GM21515 (cell line): ENCODE measurements at regions not wholly inside any gene's neighbourhood (a gene's known extent, or its start where the extent isn't known, plus 50 kb on each side); places are given as distances from the start of the nearest gene placed in this dataset.

ENCODE experiments used
- ATAC-seq: cut with Tn5 transposase; IDR thresholded peaks from one replicate; pipeline ENCODE4 v1.9.1; 2021; ENCODE audit not compliant: unreplicated experiment

DNA sequence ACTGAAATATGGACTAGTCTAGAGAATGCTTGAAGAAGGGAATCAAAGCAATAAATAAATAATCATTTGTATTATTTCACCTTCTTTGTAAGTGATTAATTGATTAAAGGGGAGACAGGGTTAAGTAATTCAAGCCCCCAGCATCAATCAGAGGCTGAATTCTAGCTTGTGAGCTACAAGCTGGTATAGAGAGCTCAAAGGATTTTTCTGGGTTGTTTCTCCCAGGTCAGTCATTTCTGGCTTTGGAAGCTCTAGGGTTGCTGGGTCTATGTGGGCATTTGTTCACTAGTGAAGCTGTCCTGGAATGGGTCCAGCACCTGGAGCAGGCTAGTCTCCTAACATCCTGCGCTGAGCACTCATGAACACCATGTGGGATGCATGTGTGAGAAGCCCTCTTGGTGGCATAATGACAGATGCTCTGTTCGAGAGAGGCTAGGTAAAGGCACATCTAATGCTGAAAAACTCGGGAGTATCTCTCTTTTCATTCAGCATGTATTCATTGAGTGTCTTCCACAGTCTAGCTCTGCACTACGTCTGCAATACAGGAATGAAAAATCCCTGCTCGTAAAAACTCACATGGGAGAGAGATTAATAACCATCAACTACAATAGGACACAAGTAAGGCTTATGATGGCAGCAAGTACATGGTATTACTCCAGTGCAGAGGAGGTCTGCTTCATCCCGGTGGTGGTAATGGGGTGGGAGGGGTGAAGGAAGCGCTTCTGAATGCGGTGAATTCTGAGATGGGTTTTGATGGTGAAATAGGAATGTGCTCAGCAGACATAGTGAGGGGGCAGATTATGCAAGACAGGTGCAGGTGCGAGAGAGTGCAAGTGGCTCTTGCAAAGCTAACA lies 68.0 kb upstream of the NRP1 start:
- no peak for ATAC-seq

DNA sequence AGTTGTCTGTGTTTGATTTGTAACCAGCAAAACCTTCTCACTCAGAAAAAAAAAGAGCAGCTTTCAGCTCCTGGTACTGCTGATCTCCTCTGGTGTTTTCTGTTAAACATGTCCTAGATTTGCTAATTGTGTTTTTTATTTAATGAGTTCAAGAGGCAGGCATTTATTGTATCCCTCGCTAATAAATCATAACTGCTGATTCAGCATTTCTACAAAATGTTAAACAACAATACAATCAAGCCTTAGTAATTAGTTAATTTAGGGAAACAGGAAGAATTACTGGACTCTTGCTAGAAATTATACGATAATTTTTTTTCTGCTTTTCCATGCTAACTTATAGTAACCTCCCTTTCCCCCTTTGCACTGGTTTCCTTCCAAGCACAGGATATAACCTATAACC lies 66.8 kb upstream of the NRP1 start:
- no peak for ATAC-seq

DNA sequence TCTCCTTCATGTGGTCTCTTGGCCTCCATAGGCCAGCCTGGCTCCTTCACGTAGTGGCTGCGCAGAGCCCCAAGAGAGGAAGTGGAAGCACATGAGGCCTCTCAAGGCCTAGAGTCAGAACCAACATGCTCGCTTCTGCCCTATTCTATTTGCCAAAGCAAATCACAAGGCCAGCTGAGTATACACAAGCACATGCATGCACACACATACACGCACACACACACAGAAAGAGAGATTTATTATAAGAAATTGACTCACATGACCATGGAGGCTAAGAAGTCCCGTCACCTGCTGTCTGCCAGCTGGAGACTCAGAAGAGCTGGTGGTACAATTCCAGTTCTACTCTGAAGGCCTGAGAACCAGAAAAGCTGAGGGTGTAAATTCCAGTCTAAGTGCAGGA lies 64.3 kb upstream of the NRP1 start:
- no peak for ATAC-seq

DNA sequence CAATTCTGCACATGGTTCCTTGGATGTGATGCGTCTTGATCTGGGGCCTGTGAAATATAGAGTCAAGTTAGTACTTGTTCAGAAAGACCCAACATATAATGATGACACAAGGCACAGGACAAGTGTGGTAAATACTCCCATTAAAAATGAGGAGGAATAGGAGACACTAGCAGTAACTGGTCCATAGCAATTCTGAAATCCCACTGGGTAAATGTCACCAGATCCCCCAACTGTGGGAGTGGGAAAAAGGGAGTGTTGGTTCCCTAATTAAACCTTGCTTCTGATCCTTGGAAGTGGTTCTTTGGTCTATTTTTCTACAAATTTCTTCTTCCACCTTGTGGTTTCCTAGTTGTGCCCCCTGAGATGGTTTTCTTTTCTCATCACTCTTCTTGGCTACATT lies 62.5 kb upstream of the NRP1 start:
- no peak for ATAC-seq

DNA sequence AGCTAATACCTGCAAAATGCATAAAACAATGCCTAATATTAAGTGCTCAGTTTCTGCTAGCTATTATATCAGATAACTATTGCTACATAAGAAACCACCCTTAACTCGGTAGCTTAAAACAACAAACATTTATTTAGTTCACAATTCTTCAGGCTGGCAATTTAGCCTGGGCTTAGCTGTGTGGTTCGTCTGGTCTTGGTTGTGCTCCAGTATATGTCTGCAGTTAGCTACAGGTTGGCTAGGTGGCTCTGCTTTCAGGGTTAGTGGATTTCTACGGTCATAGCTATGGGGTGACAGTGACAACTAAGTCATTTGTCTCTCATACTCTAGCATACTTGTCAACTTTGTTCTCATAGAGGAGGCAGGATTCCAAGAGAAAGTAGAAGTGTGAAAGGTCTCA lies 61.8 kb upstream of the NRP1 start:
- no peak for ATAC-seq

DNA sequence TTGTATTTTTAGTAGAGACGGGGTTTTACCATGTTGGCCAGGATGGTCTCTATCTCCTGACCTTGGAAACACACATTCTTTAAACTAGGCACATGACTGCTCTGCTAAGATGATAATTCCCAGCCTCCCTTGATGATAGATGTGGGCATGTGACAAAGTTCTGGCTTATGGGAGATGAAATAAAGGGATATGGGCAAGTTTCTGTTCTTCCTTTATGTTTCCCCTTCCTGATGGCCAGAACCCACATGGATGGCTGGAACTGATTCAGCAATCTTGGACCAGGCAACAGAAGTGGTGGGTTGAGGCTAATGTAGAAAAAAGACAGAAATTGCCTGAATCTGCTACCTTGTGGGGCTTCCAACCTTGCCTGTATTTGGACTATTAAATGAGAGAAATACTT lies 60.7 kb upstream of the NRP1 start:
- ATAC-seq: no peak

DNA sequence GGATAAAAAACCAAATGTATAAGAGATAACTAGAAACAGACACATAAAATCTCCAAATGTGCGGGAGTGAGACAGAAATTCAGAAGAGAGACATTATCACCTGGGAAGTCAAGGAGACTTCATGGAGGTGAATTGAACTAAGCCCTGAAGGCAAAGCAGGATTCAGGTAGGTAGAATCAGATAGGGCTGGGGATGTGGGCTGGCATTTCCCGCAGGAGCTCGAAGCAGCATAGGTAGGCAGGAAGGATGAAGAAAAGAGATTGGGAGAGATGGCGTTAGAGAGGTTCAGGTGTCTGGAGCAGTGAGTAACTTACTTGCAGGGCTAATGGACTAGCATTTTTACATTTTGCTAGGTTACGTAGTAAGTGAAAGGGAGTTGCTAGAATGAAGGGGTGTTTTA lies 58.2 kb upstream of the NRP1 start:
- ATAC-seq: no peak

DNA sequence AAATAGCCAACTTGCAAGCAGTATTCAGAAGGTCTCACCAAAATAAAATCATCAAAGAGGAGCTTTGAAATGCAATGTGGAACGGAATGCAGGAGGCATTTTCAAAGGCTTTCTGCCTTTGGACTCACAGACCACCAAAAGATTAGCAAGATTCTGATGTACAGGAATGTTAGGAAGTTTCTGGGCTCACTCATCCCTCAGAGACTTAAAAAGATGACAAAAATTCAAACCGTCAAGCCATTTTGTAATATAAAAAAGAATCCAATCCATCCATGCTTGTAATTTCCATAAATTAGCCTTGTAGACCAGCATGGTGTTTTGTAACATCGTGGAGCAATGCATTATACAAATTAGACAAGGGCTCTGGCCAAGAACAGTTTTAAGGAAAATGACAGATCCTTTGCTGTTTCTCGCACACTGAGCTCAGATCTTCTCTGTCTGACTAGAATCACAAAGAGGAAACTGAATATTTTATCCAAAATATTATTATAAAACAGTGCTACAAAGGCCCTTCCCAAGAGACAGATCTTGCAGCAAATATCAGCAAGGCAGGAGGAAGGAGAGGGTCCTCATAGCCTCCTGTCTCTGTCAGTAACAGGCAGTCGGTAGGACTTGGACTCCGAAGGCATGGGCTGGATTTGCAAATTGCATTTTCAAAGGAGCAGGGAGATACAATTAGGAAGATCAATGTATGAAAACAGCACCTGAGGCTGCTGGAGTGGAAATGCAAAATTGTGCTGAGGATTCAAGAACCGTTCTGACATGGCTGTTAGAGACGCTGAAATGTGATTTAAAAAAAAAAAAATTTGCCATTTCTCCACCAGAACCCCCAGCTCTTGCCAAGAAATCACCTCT lies 57.4 kb upstream of the NRP1 start:
- no peak for ATAC-seq

DNA sequence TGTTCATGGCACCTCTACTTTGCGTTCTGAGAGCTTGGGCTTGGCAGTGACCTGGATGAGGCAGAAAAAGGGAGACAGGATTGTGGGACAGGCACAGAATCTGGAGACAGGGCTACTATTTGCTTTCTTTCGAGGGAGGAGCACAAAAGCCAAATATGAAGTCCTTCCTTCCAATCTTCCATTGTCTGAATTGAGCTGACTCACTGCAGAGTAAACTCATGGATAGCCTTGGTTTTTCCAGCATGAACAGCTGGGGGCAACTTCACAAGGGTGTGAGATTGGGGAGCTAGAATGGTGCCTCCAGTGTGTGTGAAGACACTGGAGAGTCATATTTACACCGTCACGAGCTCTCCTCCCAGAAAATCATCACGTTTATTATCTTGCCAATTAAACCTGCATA lies 55.6 kb upstream of the NRP1 start:
- ATAC-seq: no peak

DNA sequence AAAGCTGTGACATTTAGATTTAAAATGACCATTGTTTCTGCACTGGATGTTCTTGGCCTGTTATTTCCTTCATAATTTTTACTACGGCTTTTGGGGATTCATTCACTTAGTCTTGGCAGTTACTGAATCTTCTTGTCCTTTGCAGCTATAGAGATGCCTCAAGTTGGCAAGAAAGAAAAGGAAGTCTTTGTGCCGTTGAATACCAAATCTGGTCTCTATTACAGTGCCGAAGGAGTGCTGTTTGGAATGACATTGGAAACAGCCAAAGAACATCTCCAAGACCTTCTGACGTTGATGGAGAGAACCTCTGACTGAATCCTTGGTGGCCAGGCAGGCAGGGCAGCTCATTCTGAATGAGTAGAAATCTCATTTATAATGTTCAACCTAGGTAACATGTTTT lies 54.3 kb upstream of the NRP1 start:
- ATAC-seq: no peak

DNA sequence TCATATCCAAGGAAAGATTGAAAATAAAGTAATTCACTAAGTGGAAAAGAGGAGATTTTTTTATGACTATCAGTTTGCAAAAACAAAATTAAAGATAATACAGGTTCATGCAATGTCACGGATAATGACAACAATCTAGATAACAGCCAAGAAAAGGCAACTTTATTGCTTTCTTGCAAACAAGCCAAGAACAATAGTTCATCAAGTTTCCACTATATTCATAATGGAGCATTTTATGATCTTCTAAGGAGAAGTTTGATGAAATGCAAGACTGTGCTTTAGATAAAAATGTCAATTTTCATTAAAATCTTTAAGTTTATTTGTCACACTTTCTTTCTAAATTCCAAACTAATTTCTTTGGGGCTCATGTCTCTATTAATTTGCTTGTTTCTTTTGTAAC lies 53.9 kb upstream of the NRP1 start:
- ATAC-seq: no peak

DNA sequence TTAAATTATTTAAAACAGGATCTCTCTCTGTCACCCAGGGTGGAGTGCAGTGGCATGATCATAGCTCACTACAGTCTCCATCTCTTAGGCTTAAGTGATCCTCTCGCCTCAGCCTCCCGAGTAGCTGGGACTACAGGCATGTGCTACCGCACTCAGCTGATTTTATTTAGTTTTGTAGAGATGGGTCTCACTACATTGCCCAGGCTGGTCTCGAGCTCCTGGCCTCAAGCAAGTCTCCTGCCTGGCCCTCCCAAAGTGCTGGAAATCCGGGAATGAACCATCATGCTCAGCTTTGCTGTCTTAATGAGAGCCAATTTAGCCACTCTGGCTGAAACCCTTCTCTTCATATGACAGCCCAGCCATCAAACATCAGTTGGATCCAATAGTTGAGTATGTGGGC lies 53.3 kb upstream of the NRP1 start:
- no peak for ATAC-seq

DNA sequence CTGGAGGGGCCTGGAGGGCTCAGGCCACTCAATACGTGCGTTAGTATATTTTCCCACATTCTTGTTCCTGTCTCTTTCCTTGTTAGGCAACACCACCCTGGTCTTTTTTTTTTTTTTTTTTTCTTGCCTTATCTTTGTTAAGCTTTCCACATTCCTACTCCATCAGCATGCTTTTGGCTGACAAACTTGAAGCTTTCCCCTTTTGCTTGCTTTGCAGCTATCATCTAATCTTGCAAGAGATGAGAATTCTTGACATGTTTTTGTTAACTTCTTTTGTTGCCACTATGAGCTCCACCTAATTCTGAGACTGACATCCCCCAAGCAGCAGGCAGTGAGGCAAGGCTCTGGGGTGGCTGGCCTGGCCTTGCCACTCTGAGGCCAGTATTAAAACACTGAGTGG lies 52.5 kb upstream of the NRP1 start:
- no peak for ATAC-seq

DNA sequence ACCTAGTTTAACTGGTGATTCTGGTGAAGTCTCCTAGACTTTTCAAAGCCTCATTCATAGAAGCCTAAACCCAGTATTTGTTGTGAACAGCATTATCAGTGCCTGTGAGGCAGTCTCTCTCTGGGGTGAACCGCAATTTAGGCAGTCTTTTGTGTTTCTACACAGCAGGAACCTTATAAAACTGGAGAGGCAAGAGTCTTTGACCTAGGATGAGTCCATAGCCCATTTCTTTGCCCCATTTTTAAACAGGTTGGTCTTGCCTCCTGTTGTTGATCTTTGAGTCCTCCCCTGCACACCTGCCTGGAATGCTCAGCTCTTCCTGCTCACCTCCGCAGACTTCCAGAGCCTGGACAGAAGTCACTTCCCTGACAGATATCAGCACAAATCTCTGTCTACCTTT lies 51.2 kb upstream of the NRP1 start:
- ATAC-seq: no peak

DNA sequence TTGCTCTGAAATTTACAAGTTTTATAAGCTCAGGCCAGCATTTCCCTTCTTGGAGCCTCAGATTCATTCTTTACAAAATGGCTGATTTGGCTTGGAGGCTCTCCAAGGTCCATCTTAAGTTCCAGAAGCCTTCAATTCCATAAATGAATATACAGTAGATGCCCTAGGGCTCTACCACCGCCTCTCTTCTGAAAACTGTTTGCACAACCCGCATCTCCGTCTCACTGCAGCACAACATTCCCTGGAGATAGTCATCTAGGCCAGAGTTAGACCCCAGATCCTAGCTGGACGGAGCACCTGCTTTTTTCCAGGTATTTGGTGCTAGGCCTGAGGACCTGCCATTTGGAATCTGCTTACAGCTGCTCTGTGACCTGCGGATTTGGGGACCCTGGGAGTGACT lies 50.5 kb upstream of the NRP1 start:
- ATAC-seq: no peak
